ENCODE measurements at regions not wholly inside any gene's neighbourhood (a gene's known extent, or its start where the extent isn't known, plus 50 kb on each side); places are given as distances from the start of the nearest gene placed in this dataset.

DNA sequence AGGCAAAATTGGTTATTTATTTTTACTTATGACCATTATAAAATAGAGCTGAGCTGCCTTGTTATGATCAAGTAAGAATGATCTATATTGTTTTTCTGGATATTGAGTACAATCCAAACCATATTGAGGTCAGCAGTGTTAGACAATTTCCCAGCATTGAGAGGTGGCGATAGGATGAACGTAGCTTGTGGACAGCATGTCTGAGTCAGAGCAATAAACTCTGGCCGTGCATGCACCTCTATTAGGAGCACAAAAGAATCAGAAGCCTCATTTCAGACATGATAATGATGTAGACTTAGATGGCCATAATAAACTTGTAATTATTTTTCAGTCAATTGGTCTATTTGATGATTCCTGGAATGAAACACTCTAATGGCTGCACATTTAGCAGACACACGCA is 491.6 kb downstream of the RIT2 start:
- Histone ChIP-seq H3K36me3 (ENCODE audit: insufficient read depth) (no peaks in the 10 kb centered on the region), H3K27ac (ENCODE audit: low read depth) (no peak overlapping the region), H3K4me1 (ENCODE audit: insufficient read depth) (no peaks in the 10 kb centered on the region), H3K4me3 (ENCODE audit: low read depth, low read length) (no peak overlapping the region)
- 74% methylated on average over 4 of the region's 4 CpGs for WGBS
- no peak for DNase-seq (ENCODE audit: extremely low spot score)

DNA sequence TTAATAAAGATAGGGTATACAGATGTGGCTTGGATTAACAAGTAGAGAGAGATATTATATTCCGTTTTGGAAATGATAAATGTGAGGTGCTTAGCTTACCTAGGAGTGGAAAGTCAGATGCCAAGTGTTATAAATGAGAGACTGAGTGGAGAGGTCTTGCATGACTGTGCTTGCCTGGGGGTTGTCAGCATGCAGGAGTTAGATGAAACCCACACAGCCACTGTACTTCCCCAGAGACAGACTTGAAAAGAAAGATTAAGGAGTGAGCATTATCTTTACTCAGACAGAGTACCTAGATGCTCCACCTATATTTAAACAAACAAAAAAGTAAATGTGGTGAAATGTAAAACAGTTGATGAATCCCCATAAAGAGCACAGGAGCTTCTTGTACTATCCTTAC is 482.7 kb downstream of the RIT2 start:
- no peak for DNase-seq (ENCODE audit: extremely low spot score)
- WGBS: 23% methylated on average over 1 of the region's 1 CpG
- H3K4me1 ChIP-seq (ENCODE audit: insufficient read depth): no peaks in the 10 kb centered on the region
- H3K36me3 ChIP-seq (ENCODE audit: insufficient read depth): no peaks in the 10 kb centered on the region
- H3K4me3 ChIP-seq (ENCODE audit: low read depth, low read length): no peak overlapping the region
- no peak overlapping the region for H3K27ac ChIP-seq (ENCODE audit: low read depth)

DNA sequence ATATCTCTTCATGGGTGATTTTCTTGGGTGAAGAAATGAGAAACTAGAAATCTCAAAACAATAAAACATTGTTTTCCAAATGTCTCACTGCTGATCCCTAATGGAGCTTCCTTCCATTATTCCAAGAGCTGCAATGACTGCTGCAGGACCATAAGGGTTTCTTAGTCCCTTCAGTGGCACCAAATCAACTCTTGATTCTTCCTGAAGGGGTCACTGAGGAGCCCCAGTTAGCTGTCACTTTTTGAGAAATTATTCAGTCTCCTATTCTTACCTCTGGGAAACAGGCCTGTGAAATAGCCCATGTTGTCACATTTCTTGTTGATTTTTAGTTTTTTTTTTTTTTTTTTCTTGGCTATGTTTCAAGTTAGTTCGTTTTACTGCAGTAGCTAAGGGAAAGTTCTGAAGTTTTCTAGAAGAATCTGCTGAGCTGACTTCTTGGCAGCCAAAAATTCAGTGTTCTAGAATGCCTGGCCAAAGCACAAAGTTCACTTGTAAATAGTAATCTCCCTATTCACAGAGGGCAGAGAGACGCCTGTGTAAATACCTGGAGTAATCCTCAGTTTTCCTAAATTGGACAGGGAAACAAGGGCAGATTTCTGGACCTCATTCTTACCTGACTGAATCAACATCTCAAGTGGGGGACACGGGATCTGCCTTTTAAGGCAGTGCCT is 480.0 kb downstream of the RIT2 start:
- no peaks in the 10 kb centered on the region for H3K36me3 ChIP-seq (ENCODE audit: insufficient read depth)
- H3K27ac ChIP-seq (ENCODE audit: low read depth): no peak overlapping the region
- no peaks in the 10 kb centered on the region for H3K4me1 ChIP-seq (ENCODE audit: insufficient read depth)
- WGBS: 21% methylated on average over 3 of the region's 3 CpGs
- H3K4me3 ChIP-seq (ENCODE audit: low read depth, low read length): no peak overlapping the region
- no peak for DNase-seq (ENCODE audit: extremely low spot score)

DNA sequence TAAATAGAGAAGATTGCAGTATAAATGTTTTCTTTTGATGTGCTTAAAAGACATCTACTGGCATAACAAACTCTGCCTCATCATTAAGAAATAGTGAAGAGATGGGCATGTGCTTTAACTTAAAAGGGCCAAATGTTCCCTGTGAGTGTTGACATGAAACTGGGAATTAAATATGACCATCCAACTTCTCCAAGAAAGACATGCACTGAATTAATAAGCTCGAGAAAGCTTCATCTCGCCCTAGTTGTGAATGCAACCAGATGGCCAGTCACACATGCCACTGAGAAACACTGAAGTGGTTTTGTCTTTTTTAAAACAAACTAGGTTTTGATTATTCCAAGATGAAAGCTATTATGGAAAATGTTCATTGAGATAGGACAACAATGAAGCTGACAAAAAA is 479.2 kb downstream of the RIT2 start:
- WGBS: 74% methylated on average over 2 of the region's 2 CpGs
- no peak overlapping the region for H3K27ac ChIP-seq (ENCODE audit: low read depth)

DNA sequence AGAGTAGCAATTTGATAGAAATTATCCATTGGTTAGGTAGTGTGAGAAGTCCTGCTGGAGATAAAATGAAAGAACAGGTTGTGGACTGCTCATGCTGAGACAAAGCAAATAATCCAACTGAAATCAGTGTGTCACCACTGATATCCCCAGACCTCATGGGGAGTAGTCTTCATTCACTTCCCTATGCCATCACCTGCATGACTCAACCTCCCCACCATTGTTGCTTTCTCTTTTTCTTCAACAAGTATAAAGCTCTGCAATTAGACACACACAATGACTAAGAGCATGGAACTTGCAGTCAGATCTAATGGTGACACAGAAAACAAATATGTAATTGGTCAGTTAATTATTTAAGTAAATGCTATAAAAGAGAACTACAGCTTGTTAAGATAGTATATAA is 475.3 kb downstream of the RIT2 start:
- DNase-seq (ENCODE audit: extremely low spot score): no peak
- H3K36me3 ChIP-seq (ENCODE audit: insufficient read depth): no peaks in the 10 kb centered on the region
- no peak overlapping the region for H3K4me3 ChIP-seq (ENCODE audit: low read depth, low read length)
- H3K4me1 ChIP-seq (ENCODE audit: insufficient read depth): peaks cover 2% of the 10 kb centered on the region
- no peak overlapping the region for H3K27ac ChIP-seq (ENCODE audit: low read depth)

More for the DNA sequence above, 479.2 kb downstream of the RIT2 start:
- H3K4me1 ChIP-seq (ENCODE audit: insufficient read depth): no peaks in the 10 kb centered on the region
- H3K4me3 ChIP-seq (ENCODE audit: low read depth, low read length): no peak overlapping the region
- DNase-seq (ENCODE audit: extremely low spot score): no peak
- no peaks in the 10 kb centered on the region for H3K36me3 ChIP-seq (ENCODE audit: insufficient read depth)

DNA sequence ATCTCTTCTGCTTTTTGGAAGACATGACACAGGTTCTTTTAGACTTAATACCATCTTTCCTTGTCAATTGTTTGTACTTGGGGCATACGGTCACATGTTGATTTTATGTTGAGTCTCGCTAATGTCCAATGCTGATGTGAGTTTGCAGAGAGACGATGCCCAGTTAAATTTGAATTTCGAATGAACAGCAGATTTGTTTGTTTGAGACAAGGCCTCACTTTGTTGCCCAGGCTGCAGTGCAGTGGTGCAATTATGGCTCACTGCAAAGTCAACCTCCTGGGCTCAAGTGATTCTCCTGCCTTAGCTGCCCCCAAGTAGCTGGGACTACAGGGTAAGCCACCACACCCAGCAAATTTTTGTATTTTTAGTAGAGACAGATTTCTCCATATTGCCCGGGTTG is 473.5 kb downstream of the RIT2 start:
- no peak overlapping the region for H3K27ac ChIP-seq (ENCODE audit: low read depth)
- H3K36me3 ChIP-seq (ENCODE audit: insufficient read depth): no peaks in the 10 kb centered on the region
- WGBS: 87% methylated on average over 5 of the region's 5 CpGs
- DNase-seq (ENCODE audit: extremely low spot score): no peak
- no peak overlapping the region for H3K4me3 ChIP-seq (ENCODE audit: low read depth, low read length)
- peaks cover 2% of the 10 kb centered on the region for H3K4me1 ChIP-seq (ENCODE audit: insufficient read depth)

DNA sequence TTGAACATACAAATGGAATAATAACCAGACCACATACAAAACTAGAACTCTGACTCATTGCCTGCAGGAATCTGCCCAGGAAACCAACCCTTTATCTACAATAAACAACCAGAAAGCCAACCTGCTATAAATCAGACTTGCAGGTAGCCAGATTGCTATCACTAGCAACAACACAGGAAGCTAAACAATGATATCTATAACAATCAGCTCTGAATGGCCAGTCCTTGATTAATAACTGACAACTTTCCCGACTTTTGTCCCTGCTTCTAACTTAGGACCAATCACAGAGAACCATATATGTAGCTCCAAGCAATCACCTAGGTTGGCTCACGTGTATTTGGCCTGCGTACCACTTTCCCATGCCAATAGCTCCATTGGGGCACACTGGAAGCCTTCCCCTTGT is 470.8 kb downstream of the RIT2 start:
- peaks cover 2% of the 10 kb centered on the region for H3K4me1 ChIP-seq (ENCODE audit: insufficient read depth)
- no peak overlapping the region for H3K27ac ChIP-seq (ENCODE audit: low read depth)
- 68% methylated on average over 3 of the region's 3 CpGs for WGBS
- no peak overlapping the region for H3K4me3 ChIP-seq (ENCODE audit: low read depth, low read length)
- no peak for DNase-seq (ENCODE audit: extremely low spot score)
- H3K36me3 ChIP-seq (ENCODE audit: insufficient read depth): no peaks in the 10 kb centered on the region

DNA sequence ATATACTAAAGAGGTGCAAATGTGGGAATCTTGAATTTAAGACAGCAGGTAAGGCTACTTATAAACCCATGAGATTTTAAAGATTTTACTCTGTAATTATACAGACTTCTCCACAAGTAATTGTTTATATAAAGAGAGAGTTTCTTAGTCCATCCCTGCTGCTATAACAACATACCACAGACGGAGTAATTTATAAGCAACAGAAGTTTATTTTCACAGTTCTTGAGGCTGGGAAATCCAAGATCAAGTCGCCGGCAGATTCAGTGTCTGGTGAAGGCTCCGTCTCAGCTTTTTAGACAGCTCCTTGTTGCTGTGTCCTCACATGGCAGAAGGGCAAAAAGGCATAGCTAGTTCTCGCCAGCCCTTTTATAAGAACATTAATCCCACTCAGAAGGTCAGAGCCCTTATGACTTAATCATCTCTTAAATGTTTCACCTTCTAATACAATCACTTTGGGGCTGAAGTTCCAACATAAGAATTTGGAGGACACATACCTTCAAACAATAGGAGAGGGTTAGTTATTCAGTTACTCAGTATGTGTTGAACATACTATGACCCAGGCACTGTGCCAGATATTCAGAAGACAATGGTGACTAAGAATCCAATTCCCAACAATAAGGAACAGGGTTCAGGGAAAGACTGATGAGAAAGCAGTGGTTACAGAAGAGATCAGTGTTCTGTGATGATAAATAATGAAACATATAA is 466.0 kb downstream of the RIT2 start:
- no peak for DNase-seq (ENCODE audit: extremely low spot score)

DNA sequence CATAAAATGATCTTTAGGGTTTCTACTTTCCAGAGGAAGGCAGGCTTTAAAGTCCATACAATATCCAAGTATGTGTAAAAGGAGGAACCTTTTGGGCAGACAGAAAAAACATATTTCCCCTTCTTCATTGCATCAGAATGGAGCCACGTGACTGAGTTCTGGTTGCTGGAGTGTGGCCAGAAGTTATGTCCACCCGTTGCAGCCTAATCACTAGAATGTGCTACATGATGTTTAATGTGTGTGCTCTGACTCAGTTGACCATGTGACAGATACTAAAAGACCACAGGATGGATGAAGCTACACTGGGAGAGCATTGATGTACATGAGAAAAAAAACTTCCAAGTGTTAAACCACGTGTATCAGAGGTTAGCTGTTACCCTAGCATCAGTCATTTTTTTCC is 460.9 kb downstream of the RIT2 start:
- Histone ChIP-seq H3K4me3 (ENCODE audit: low read depth, low read length) (no peak overlapping the region), H3K4me1 (ENCODE audit: insufficient read depth) (no peaks in the 10 kb centered on the region), H3K36me3 (ENCODE audit: insufficient read depth) (no peaks in the 10 kb centered on the region), H3K27ac (ENCODE audit: low read depth) (no peak overlapping the region)
- WGBS: 40% methylated on average over 3 of the region's 3 CpGs
- no peak for DNase-seq (ENCODE audit: extremely low spot score)

More for the DNA sequence above, 466.0 kb downstream of the RIT2 start:
- Histone ChIP-seq H3K27ac (ENCODE audit: low read depth) (no peak overlapping the region), H3K36me3 (ENCODE audit: insufficient read depth) (no peaks in the 10 kb centered on the region), H3K4me3 (ENCODE audit: low read depth, low read length) (no peak overlapping the region), H3K4me1 (ENCODE audit: insufficient read depth) (peaks cover 2% of the 10 kb centered on the region)
- WGBS: 76% methylated on average over 5 of the region's 5 CpGs

DNA sequence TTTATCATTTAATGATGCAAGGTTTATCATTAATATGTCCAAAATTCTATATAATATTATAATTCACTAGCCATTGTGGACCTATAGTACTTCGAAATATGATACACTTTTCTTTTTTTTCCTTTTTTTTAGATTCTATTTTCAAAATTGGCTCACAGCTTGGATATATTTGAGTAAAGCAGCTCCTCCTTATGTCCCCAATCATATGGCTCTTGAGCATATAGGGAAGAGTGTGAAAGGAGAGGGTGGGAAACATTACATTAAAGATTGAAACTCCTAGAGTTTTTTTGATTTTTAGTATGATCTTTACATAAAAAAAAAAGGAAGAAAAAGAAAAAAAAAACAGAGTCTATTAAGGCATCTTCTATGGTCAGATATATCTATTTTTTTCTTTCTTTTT is 457.9 kb downstream of the RIT2 start:
- no peak for DNase-seq (ENCODE audit: extremely low spot score)

DNA sequence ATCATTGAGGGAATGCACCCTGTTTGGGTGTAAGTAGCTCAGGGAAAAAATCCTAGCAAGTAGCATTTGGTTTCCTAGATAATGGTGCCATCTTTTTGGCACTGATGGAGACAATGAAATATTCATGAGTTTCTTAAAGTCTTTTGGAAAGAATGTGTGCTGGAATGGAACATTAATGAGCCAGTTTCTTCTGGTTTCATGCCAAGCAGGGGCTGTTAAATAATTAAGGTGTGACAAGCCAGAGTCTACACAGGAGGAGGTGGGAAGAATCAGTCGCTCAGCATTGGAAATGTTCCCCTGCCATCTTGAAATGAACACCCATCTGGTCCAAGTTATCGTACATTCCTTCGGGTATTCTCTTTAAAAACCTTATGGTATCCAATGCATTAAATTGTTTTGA is 457.3 kb downstream of the RIT2 start:
- no peaks in the 10 kb centered on the region for H3K4me1 ChIP-seq (ENCODE audit: insufficient read depth)
- WGBS: 93% methylated on average over 3 of the region's 3 CpGs
- DNase-seq (ENCODE audit: extremely low spot score): no peak
- H3K27ac ChIP-seq (ENCODE audit: low read depth): no peak overlapping the region
- H3K36me3 ChIP-seq (ENCODE audit: insufficient read depth): no peaks in the 10 kb centered on the region
- H3K4me3 ChIP-seq (ENCODE audit: low read depth, low read length): no peak overlapping the region

More for the DNA sequence above, 457.9 kb downstream of the RIT2 start:
- 85% methylated on average over 1 of the region's 1 CpG for WGBS
- Histone ChIP-seq H3K36me3 (ENCODE audit: insufficient read depth) (no peaks in the 10 kb centered on the region), H3K27ac (ENCODE audit: low read depth) (no peak overlapping the region), H3K4me3 (ENCODE audit: low read depth, low read length) (no peak overlapping the region), H3K4me1 (ENCODE audit: insufficient read depth) (no peaks in the 10 kb centered on the region)

DNA sequence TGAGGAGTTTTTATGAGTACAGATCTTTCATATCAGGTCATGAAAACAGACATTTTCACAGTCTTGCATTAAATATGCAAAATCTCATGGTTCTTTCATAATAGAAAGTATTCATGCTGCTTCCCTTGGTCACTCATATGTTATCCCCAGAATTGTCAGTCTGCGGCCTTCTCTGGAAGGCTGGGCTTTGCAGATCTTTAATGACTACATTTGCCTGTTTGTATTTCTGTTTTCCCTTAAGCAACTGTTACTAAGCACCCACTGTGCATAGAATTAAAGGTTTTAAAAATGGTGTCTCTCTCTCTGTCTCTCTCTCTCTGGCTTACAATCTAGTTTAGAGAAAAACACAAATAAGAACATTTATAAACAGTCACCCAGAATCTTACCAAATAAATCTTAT is 456.3 kb downstream of the RIT2 start:
- Histone ChIP-seq H3K27ac (ENCODE audit: low read depth) (no peak overlapping the region), H3K4me3 (ENCODE audit: low read depth, low read length) (no peak overlapping the region), H3K4me1 (ENCODE audit: insufficient read depth) (no peaks in the 10 kb centered on the region), H3K36me3 (ENCODE audit: insufficient read depth) (no peaks in the 10 kb centered on the region)
- WGBS: 76% methylated on average over 1 of the region's 1 CpG
- no peak for DNase-seq (ENCODE audit: extremely low spot score)

DNA sequence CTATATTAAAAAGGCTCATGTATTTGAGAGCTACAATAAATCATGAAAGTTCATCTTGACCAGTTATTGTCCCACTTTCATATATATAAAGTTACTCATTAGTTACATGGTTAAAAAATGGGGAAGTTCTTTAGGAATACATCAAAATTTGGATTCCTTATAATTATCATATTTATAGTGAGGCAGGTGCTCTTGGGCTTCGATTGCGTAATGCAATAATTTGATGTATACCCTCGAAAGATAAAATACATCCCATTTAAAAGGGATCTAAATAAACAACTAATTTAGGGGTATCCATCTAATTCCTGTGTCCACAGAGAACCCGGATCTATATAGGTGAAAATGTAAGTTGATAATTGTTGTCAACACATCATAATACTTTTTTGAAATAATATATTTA is 444.6 kb downstream of the RIT2 start:
- no peaks in the 10 kb centered on the region for H3K4me1 ChIP-seq (ENCODE audit: insufficient read depth)
- 91% methylated on average over 4 of the region's 4 CpGs for WGBS
- H3K4me3 ChIP-seq (ENCODE audit: low read depth, low read length): no peak overlapping the region
- no peak overlapping the region for H3K27ac ChIP-seq (ENCODE audit: low read depth)
- no peaks in the 10 kb centered on the region for H3K36me3 ChIP-seq (ENCODE audit: insufficient read depth)
- DNase-seq (ENCODE audit: extremely low spot score): no peak

DNA sequence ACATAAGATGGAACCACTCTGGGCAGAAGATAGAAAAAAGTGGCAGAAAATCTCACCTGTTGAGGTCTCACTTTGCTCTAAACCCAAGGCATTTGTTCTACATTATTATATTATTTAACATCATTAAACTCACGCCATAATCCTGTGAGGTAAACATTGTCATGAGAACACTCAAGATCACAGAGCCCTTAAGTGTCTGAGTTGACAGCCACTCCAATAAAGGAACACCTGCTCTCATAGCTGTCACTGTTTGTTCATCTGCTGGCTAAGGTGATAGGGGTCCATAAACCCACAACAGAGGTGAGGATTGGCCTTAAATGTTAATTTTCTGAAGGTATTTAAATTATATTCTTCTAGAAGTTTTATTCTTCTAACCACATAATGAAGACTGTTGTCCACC is 439.7 kb downstream of the RIT2 start:
- no peaks in the 10 kb centered on the region for H3K36me3 ChIP-seq (ENCODE audit: insufficient read depth)
- WGBS: 88% methylated on average over 1 of the region's 1 CpG
- H3K27ac ChIP-seq (ENCODE audit: low read depth): no peak overlapping the region
- H3K4me3 ChIP-seq (ENCODE audit: low read depth, low read length): no peak overlapping the region
- no peak for DNase-seq (ENCODE audit: extremely low spot score)
- no peaks in the 10 kb centered on the region for H3K4me1 ChIP-seq (ENCODE audit: insufficient read depth)

All from urinary bladder (tissue), 3 donors.